ENCODE measurements at regions not wholly inside any gene's neighbourhood (a gene's known extent, or its start where the extent isn't known, plus 50 kb on each side); places are given as distances from the start of the nearest gene placed in this dataset.

GRCh38 chr6:104585646-104586045 lies 274.1 kb downstream of the HACE1 start:
- no peak overlapping the region for H3K4me3 ChIP-seq
- TF ChIP-seq, protein P1, sequence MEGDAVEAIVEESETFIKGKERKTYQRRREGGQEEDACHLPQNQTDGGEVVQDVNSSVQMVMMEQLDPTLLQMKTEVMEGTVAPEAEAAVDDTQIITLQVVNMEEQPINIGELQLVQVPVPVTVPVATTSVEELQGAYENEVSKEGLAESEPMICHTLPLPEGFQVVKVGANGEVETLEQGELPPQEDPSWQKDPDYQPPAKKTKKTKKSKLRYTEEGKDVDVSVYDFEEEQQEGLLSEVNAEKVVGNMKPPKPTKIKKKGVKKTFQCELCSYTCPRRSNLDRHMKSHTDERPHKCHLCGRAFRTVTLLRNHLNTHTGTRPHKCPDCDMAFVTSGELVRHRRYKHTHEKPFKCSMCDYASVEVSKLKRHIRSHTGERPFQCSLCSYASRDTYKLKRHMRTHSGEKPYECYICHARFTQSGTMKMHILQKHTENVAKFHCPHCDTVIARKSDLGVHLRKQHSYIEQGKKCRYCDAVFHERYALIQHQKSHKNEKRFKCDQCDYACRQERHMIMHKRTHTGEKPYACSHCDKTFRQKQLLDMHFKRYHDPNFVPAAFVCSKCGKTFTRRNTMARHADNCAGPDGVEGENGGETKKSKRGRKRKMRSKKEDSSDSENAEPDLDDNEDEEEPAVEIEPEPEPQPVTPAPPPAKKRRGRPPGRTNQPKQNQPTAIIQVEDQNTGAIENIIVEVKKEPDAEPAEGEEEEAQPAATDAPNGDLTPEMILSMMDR (IDR thresholded peaks at IDR 0.05) = no peak
- no peaks in the 10 kb centered on the region for H3K36me3 ChIP-seq (ENCODE audit: low read depth)
- no peak for ATAC-seq
- intact Hi-C loops (cut with DNase I, micrococcal nuclease) = no loop called here
- H3K9me3 ChIP-seq = no peaks in the 10 kb centered on the region
- DNase-seq = no peak
- peaks cover 6% of the 10 kb centered on the region for H3K4me1 ChIP-seq (ENCODE audit: low read depth)

DNA sequence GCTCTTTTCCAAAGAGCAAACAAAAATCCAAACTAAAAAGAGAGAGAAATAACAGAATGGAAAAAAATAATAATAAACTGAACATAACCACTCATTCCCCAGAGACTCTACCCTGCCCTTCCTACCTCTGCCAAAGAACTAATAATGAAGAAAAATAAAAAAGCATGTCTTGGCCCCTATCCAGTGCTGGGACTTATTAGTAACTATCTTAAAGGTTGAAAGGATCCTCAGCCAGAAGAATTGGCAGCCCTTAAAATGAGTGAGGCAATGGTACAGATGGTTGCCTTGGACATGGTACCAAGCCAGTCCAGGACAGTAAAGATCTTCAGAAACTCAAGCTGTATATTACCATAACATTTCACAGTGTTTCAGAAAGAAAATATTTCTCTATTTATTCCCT lies 279.3 kb downstream of the HACE1 start:
- no peak for DNase-seq
- H3K9me3 ChIP-seq = no peaks in the 10 kb centered on the region
- TF ChIP-seq, protein P1 (IDR thresholded peaks at IDR 0.05) = no peak
- no peaks in the 10 kb centered on the region for H3K4me1 ChIP-seq (ENCODE audit: low read depth)
- no peaks in the 10 kb centered on the region for H3K36me3 ChIP-seq (ENCODE audit: low read depth)
- no peak overlapping the region for H3K4me3 ChIP-seq
- intact Hi-C loops (cut with DNase I, micrococcal nuclease) = no loop called here
- ATAC-seq = no peak

- intact Hi-C loops (cut with DNase I, micrococcal nuclease) = no loop called here
- TF ChIP-seq, protein P1 (IDR thresholded peaks at IDR 0.05) = no peak
- H3K4me3 ChIP-seq = no peak overlapping the region
- no peaks in the 10 kb centered on the region for H3K4me1 ChIP-seq (ENCODE audit: low read depth)
- DNase-seq (no peak), ATAC-seq (no peak)
- no peaks in the 10 kb centered on the region for H3K9me3 ChIP-seq
- no peaks in the 10 kb centered on the region for H3K36me3 ChIP-seq (ENCODE audit: low read depth)
Measured at GRCh38 chr6:104579310-104579863, 280.3 kb downstream of the HACE1 start.

DNA sequence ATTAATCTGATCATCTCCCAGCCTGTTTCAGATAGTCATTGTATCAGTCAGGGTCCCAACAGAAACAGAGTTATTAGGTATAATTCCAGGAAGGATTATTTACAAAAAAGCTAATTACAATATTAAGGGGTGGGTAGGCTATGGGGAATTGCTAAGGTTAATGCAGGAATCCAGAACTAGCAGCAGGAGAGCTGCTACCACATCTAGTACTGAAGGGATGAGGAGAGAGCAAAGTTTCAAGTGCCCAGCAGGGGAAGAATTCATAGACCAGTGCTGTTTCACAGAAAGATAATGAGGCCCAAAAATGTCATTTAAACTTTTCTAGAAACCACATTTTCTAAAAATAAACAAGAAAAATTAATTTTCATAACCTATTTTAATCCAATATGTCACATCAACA lies 284.2 kb downstream of the HACE1 start:
- TF ChIP-seq, protein P1 (IDR thresholded peaks at IDR 0.05) = no peak
- ATAC-seq = no peak
- Histone ChIP-seq H3K4me3 (no peak overlapping the region), H3K36me3 (ENCODE audit: low read depth) (no peaks in the 10 kb centered on the region), H3K4me1 (ENCODE audit: low read depth) (no peaks in the 10 kb centered on the region), H3K9me3 (no peaks in the 10 kb centered on the region)
- no peak for DNase-seq
- intact Hi-C loops (cut with DNase I, micrococcal nuclease) = no loop called here

DNA sequence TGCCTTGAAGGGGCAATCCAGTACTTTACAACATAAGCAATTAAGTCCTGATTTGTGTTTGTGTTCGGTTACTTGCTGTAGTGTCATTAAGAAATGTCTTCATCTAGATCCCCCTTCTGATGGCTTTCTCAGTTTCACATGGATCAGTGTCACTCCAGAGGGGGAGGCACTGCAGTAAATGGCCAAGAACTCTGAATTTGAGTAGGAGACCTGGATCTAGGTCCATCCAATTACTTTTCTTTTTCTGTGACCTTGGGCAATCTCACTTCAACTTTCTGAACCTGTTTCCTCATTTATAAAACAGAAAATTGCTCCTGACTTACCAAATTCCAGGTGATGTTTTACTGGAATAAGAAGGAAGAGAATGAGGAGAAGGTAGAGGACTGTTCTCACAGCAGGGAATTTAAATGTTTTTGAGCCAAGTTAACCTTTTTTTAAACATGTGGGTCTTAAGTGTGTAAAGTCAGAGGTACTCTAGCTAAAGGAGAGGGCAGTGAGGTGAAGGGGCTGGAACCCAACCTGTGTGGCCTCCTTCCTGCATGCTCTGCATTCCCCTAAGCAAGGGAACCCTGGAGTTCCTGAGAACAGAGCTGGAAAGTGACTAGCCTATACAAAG lies 285.5 kb downstream of the HACE1 start:
- Histone ChIP-seq H3K36me3 (ENCODE audit: low read depth) (no peaks in the 10 kb centered on the region), H3K4me3 (no peak overlapping the region), H3K4me1 (ENCODE audit: low read depth) (no peaks in the 10 kb centered on the region), H3K9me3 (no peaks in the 10 kb centered on the region)
- no peak for DNase-seq
- TF ChIP-seq, protein P1 (IDR thresholded peaks at IDR 0.05) = no peak
- intact Hi-C loops (cut with DNase I, micrococcal nuclease) = no loop called here
- ATAC-seq = no peak

Measured in mucosa of descending colon (tissue), 3 donors.